ENCODE measurements at regions not wholly inside any gene's neighbourhood (a gene's known extent, or its start where the extent isn't known, plus 50 kb on each side); places are given as distances from the start of the nearest gene placed in this dataset.

- DNase-seq (ENCODE audit: low spot score), result no peak
- intact Hi-C loops (cut with micrococcal nuclease; ENCODE audit: unreplicated experiment), result no loop called here
- ChIA-PET CTCF (ENCODE audit: unreplicated experiment) (no interaction called here), POLR2A (interaction anchor here (1.3 kb wide), 1 partner anchor 11 kb away, joined by 3 read pairs; no protein-coding TSS in a partner anchor)
- H3K27ac ChIP-seq (ENCODE audit: low read depth, low read length, poor library complexity, severe bottlenecking), result no peak overlapping the region
- H3K79me2 ChIP-seq (ENCODE audit: insufficient read depth, low read depth, low read length), result no peaks in the 10 kb centered on the region
- no peaks in the 10 kb centered on the region for H3K4me1 ChIP-seq (ENCODE audit: insufficient read depth, low read length, poor library complexity, severe bottlenecking)
- no peak overlapping the region for H3K4me3 ChIP-seq (ENCODE audit: low read depth, low read length, poor library complexity, severe bottlenecking)
- no peaks in the 10 kb centered on the region for H3K36me3 ChIP-seq (ENCODE audit: insufficient read depth, low read length)
- BruUV-seq (replicated peaks), result no TSS peak
- no peaks in the 10 kb centered on the region for H4K20me1 ChIP-seq (ENCODE audit: insufficient read depth, low read length)
- TF ChIP-seq EZH2phosphoT487 (IDR thresholded peaks at IDR 0.05; ENCODE audit: borderline replicate concordance, low read depth, low read length) (no peak), CTCF (conservative IDR thresholded peaks at IDR 0.05; ENCODE audit: low read length) (no peak)
- H3K9me3 ChIP-seq (ENCODE audit: low read length), result no peaks in the 10 kb centered on the region
- H3K4me2 ChIP-seq (ENCODE audit: low read length), result no peak overlapping the region
- no peak overlapping the region for H2AFZ ChIP-seq (ENCODE audit: low read length)
- no peaks in the 10 kb centered on the region for H3K9me2 ChIP-seq (ENCODE audit: insufficient read depth, low read length)
Measured at GRCh38 chr21:35780983-35781382, 279.3 kb downstream of the SETD4 start.

- Histone ChIP-seq H4K20me1 (ENCODE audit: insufficient read depth, low read length) (no peaks in the 10 kb centered on the region), H3K27ac (ENCODE audit: low read depth, low read length, poor library complexity, severe bottlenecking) (no peak overlapping the region), H3K4me1 (ENCODE audit: insufficient read depth, low read length, poor library complexity, severe bottlenecking) (no peaks in the 10 kb centered on the region), H3K4me3 (ENCODE audit: low read depth, low read length, poor library complexity, severe bottlenecking) (no peak overlapping the region), H3K79me2 (ENCODE audit: insufficient read depth, low read depth, low read length) (no peaks in the 10 kb centered on the region), H3K4me2 (ENCODE audit: low read length) (no peak overlapping the region), H3K9me3 (ENCODE audit: low read length) (no peaks in the 10 kb centered on the region), H2AFZ (ENCODE audit: low read length) (no peak overlapping the region), H3K36me3 (ENCODE audit: insufficient read depth, low read length) (no peaks in the 10 kb centered on the region), H3K9me2 (ENCODE audit: insufficient read depth, low read length) (no peaks in the 10 kb centered on the region)
- ChIA-PET CTCF (ENCODE audit: unreplicated experiment) (no interaction called here), POLR2A (no interaction called here)
- TF ChIP-seq EZH2phosphoT487 (IDR thresholded peaks at IDR 0.05; ENCODE audit: borderline replicate concordance, low read depth, low read length) (no peak), CTCF (conservative IDR thresholded peaks at IDR 0.05; ENCODE audit: low read length) (no peak)
- DNase-seq (ENCODE audit: low spot score), result no peak
- no TSS peak for BruUV-seq (replicated peaks)
- intact Hi-C loops (cut with micrococcal nuclease; ENCODE audit: unreplicated experiment), result no loop called here
Measured at GRCh38 chr21:35779690-35780570, 280.4 kb downstream of the SETD4 start.

GRCh38 chr21:35779167-35779566 lies 281.2 kb downstream of the SETD4 start:
- no peak for DNase-seq (ENCODE audit: low spot score)
- no TSS peak for BruUV-seq (replicated peaks)
- no peaks in the 10 kb centered on the region for H3K36me3 ChIP-seq (ENCODE audit: insufficient read depth, low read length)
- no peak overlapping the region for H2AFZ ChIP-seq (ENCODE audit: low read length)
- H3K9me3 ChIP-seq (ENCODE audit: low read length), result no peaks in the 10 kb centered on the region
- no peaks in the 10 kb centered on the region for H3K79me2 ChIP-seq (ENCODE audit: insufficient read depth, low read depth, low read length)
- H3K4me3 ChIP-seq (ENCODE audit: low read depth, low read length, poor library complexity, severe bottlenecking), result no peak overlapping the region
- POLR2A ChIA-PET, result no interaction called here
- H3K27ac ChIP-seq (ENCODE audit: low read depth, low read length, poor library complexity, severe bottlenecking), result no peak overlapping the region
- CTCF ChIA-PET (ENCODE audit: unreplicated experiment), result no interaction called here
- no peaks in the 10 kb centered on the region for H3K9me2 ChIP-seq (ENCODE audit: insufficient read depth, low read length)
- no peak overlapping the region for H3K4me2 ChIP-seq (ENCODE audit: low read length)
- no peaks in the 10 kb centered on the region for H3K4me1 ChIP-seq (ENCODE audit: insufficient read depth, low read length, poor library complexity, severe bottlenecking)
- H4K20me1 ChIP-seq (ENCODE audit: insufficient read depth, low read length), result no peaks in the 10 kb centered on the region
- intact Hi-C loops (cut with micrococcal nuclease; ENCODE audit: unreplicated experiment), result no loop called here
- no peak for TF ChIP-seq EZH2phosphoT487 (IDR thresholded peaks at IDR 0.05; ENCODE audit: borderline replicate concordance, low read depth, low read length)
- no peak for TF ChIP-seq CTCF (conservative IDR thresholded peaks at IDR 0.05; ENCODE audit: low read length)

Measured in OCI-LY7 (cell line).